ENCODE measurements at regions not wholly inside any gene's neighbourhood (a gene's known extent, or its start where the extent isn't known, plus 50 kb on each side); places are given as distances from the start of the nearest gene placed in this dataset.

DNA sequence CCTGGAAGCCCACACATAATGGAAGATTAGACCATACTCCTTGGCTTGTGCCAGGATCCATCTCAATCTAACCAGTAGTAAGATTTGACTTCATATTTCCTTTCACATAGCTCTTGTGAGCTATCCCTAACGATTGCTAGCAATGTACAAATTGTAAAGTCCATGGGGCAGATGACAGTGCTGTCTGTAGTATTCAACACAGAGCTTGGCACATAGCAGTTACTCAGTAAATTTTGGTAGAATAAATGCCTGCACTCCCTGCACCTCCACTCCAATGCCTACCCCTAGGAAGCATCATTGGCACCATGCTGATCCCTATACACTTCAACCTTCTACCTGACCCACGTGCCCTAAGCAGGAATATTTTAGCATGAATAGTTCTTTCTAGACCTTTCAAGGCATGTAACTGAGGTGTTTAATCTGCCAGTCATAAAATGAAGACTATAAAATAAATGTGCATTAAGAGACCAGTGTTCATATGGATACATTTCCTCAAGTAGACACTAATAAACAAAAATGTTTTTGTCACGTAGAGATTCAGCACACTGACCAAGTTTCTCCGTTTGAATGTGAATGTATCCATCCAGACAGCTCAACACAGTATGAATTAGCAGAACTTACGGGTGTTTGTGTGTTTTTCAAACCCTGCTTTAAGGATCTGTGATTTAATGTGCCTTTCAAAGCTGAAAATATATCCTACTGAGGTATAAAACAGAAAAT, 98.8 kb downstream of the BMP4 start:
- DNase-seq (ENCODE audit: low spot score) = no peak

DNA sequence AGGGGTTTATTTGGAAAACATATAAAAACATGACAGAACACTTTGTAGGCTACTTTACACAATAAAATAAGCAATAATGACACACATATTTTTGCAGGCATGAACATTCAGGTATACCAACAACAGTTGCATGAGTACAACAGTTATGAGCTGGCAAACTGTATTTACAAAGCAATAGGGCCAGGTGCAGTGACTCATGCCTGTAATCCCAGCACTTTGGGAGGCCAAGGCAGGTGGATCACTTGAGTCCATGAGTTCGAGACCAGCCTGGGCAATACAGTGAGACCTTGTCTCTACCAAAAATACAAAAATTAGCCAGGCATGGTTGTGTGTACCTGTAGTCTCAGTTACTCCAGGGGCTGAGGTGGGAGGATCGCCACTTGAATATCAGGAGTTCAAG, 101.1 kb downstream of the BMP4 start:
- DNase-seq (ENCODE audit: low spot score) = no peak

DNA sequence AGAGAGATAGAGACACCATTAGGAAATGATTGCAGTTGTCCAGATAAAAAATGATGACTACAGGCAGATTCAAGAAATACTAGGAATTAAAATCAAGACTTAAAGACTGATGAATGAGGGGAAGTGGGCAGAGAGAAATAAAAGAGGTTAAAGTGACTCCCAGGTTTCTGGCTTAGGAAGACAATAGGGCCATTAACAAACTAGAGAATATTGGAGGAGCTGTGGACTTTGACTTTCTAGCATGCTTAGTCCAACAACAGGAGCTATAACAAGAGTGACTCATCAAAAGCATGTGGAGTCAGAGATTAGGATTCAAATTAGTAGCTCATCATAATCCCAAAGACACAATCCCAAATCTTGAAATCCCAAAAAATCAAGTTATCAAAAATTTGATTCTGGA, 101.5 kb downstream of the BMP4 start:
- no peak for DNase-seq (ENCODE audit: low spot score)

GRCh38 chr14:53851394-53852090, 105.1 kb downstream of the BMP4 start:
- no peak for DNase-seq (ENCODE audit: low spot score)

DNA sequence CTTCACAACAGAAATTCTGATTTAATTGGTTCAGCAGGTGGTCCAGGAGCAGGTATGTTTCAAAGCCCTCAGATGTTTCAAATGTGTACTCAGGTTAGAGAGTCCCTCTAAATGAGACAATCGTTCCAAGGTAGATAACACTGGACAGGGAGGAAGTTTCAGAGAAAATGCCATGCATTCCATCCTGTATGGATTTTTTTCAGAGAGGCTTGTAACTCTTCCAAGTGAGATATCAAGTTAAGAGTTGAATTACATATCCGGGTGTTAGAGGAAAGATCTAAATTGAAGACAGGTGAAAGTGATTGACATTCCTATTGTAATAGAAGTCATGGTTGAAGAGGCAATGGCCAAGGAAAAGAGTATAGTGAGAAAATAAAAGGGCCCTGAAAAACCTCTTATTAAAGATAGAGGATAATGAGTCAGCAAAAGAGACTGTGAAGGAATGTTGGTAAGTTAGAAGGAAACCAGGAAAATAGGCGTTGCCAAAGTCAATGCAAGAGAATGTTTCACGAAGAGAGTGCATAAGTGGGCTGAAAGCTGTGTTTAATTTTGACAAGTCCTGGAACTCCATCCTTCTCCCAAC, 105.8 kb downstream of the BMP4 start:
- no peak for DNase-seq (ENCODE audit: low spot score)

- no peak for DNase-seq (ENCODE audit: low spot score)
These were observed 107.1 kb downstream of the BMP4 start for GRCh38 chr14:53849549-53849948.

DNA sequence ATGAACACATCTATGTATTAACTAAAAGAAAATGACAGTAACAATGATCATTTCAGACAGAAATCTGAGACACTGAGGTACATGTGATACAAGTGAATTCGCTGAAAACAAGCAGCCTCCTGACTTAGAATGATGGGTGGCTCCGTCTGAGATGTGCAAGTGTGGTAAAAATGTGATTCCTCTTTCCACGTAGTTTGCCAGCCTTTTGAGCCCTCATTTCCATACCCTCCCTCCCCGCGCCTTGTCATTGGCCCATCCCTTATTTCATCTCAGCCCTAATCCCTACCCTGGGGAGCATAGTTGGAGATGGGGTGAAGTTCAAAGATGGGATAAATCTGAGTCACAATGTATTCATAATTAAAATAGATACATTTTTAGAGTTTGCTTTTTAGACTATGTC, 107.8 kb downstream of the BMP4 start:
- no peak for DNase-seq (ENCODE audit: low spot score)

GRCh38 chr14:53847881-53848280, 108.7 kb downstream of the BMP4 start:
- DNase-seq (ENCODE audit: low spot score) = no peak

- no peak for DNase-seq (ENCODE audit: low spot score)
These were observed 109.6 kb downstream of the BMP4 start for GRCh38 chr14:53847057-53847456.

DNA sequence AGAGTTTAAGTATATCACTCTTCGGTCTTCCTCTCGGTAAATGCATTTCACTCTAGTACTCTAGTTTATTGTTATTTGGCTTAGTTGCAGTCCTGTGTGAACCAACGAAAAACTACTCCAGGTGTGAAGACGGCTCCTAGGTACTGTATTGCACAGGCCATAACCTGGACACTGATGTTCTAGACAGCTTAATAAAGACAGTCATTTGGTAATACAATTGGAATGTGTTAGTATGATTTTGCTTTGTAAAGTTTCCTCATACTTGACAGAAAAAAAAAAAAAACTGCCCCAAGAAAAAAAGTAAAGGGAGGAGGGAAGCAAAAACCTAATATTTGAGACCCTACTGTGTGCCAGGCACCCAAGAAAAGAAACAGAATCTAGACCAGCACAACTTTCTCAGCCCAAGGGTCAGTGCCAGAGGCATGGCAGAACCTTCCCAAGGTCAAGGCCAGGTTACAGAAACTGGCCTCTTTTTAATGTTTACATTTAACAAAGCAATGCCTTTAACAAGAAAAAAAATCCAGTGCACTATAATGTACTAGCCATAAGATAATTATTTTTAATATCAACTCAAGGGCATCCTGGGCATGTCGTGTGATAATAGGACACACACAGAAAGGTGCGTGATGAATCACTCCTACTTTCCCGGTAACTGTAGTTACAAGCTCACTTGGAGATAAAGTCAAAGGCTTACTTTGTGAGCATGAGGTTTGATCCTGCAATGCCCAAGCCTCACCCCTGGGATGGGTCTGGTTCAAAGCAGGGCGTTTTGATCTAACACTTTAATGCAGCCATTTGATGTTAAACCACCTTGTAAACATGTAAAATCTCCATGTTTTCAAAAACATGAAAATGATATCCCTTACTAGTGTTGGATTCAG, 110.6 kb downstream of the BMP4 start:
- no peak for DNase-seq (ENCODE audit: low spot score)

DNA sequence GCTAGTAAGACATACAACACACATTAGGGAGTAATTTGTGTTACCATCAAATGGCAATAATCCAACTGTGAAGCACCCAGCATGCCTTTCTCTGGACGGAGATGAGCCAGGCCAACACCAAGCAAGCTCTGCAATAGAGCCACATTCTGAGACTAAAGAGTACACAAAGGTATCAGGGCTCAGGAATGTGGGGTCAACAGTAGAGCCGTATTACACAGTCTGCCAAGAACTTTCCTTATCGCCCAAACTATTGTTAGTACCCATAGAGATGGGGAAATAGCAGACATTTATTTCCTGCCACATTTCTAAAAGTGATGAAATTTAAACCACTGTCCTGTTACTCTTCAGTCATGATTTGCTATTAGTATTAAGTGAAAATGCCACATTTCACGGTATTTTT, 113.7 kb downstream of the BMP4 start:
- no peak for DNase-seq (ENCODE audit: low spot score)

DNA sequence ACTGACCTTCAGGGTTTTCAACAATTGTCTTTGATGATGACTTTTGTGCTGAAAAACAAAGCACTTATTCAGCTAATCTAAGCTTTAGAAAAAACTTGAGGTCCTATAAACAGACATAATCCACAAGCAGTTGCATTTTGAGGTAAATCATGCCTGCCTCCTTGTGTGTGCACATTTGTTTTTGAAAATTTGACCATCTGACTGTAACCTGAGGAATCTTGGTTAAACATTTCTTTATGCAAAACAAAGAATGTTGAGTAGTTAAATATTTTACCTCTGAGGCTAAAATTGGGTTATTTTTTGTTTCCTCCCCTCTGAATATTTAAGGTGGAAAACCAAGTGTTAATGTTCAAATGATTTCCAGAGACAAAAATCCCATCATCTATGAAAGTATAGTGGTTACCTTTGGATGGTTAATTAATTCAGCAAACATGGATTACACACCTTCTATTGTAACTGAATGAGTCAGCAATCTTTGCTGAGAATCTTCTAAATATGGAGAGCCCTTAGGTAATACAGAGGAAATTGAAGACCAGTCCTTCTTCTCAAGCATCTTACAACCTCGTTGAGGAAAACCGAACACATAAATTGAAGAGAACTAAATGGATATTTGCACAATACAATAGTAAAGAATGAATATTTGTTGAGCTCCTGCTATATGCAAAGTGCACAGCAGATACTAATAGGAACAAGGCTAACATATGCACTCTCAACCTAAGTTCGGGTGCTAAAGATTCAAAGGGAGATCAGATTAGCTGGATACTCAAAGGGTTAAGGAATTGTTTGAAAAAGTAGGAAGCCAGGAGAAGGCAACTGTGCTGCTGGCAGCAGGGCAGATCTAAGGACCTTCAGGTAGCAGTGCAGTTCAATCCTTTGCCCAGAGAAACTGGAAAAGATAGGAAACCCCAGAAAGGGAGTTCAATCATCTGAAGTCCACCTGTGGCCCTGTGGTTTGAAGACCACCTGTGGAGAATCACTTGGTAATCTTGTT, 115.2 kb downstream of the BMP4 start:
- no peak for DNase-seq (ENCODE audit: low spot score)

GRCh38 chr14:53840444-53840843, 116.2 kb downstream of the BMP4 start:
- DNase-seq (ENCODE audit: low spot score) = no peak

- no peak for DNase-seq (ENCODE audit: low spot score)
These were observed 118.3 kb downstream of the BMP4 start for GRCh38 chr14:53838374-53838773.

DNA sequence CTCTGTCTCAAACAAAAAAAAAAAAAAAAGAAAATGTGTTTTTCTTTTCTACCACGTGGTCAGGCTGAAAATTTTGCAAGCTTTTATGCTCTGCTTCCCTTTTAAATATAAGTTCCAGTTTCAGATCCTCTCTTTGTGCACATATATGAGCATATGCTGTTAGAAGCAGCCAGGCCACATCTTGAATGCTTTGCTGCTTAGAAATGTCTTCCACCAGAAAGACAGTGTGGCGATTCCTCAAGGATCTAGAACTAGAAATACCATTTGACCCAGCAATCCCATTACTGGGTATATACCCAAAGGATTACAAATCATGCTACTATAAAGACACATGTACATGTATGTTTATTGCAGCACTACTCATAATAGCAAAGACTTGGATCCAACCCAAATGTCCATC, 119.0 kb downstream of the BMP4 start:
- DNase-seq (ENCODE audit: low spot score) = peak; percentile 7

- no peak for DNase-seq (ENCODE audit: low spot score)
These were observed 120.1 kb downstream of the BMP4 start for GRCh38 chr14:53836551-53836950.

DNA sequence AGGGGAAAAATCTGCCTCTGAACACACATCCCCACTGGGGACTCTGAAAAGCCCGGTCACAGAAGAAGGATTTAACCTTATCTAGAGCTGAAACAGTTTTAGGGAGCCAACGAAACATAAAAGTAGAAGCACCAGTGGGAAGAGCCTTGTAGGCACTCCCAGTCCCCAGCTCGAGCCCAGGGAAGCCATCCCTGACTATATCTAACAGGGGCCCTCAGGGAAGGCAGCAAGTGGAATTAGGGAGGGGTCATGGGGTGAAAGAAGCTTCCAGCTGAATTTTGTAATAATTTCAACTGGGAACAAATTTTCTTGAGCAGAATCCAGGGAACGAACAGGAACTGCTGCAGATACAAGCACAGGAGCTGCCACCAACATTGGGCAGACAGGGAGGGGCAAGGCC, 127.8 kb downstream of the BMP4 start:
- no peak for DNase-seq (ENCODE audit: low spot score)

DNA sequence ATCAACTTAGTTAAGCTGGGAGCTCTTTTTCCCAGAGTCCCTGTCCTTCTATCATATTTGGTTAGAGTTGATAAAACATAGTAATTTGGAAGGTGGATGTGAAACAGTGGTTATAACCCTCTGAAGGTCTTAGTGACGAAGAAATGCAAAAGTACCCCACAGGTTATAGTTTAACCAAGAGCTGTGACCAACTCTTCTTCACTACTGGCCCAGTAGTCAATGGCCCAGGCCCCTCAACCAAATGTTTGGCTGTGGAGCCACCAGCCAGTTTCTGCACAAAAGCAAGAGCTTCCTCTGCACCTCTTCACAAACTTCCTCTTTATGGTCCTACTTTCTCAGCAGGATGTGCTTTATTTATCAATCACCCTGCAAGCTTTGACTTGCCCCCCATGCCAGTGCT, 132.6 kb downstream of the BMP4 start:
- DNase-seq (ENCODE audit: low spot score) = no peak

DNA sequence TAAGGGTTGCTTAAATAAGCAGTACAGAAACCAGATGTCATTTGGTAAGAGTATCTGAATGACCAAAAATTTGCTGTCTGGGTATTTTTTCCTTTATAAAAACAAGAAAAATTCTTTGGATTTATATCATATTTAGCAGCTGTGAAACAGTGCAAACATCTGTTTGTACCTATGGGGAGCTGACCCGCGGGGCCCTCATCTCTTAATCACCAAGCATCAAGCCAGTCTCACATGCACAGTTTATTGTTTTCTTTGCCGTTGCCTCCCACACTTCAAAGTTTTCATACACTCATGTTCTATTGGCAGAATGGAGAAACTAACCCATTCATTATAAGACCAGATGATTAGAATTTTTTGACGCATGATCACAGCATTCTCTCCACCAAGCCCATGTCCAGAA, 142.2 kb downstream of the BMP4 start:
- no peak for DNase-seq (ENCODE audit: low spot score)

DNA sequence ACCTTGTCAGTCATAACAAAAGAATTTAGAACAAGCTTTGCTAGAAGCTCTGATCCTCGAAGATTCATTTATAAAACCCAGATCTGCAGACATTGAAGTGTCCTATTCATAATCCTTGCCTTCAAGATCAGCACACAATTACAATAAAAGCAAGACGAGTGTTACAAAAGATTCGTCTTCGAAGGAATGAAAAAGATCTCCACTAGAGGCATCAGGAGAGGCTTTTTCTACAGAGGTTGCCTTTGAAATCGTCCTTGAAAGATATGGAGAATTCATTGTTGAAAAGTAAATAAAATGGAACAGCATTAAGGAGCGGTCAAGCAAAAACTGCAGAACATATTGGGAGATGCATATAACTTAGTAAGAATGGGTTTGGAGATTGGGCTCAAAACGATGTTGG, 146.4 kb downstream of the BMP4 start:
- no peak for DNase-seq (ENCODE audit: low spot score)

DNA sequence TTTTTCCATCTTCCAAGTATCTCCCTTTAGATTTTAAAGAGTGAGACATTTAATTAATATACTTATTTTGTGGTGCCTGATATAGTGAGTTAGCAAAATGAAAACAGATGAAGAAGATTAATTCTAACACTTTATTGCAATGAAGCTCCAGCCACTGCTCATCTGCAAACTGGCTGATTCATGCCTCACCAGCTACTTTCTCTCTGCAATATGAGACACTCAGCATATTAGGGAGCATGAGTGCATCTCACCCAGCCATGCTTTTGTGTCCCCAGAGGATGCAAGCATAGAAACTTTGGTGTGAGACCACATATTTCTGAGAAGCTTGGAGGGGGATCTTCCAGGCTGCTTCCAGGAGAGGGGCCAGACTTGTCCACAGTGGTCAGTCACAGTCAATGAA, 148.6 kb downstream of the BMP4 start:
- DNase-seq (ENCODE audit: low spot score) = no peak
